GM12864 (cell line): ENCODE measurements at regions not wholly inside any gene's neighbourhood (a gene's known extent, or its start where the extent isn't known, plus 50 kb on each side); places are given as distances from the start of the nearest gene placed in this dataset.

Experiments used
- DNase-seq: peaks from one replicate; pipeline ENCODE4 v3.0.0-alpha.2; 2011; ENCODE audit warnings: low read depth
- H3K4me3 ChIP-seq: 2 replicates; pipeline ENCODE4 v1.5.1; 2011; ENCODE audit warnings: mild to moderate bottlenecking, low read depth, low read length, control low read depth
- CTCF ChIP-seq: IDR thresholded peaks from 2 replicates; pipeline ENCODE4 v1.5.1; 2011; ENCODE audit warnings: low read depth, mild to moderate bottlenecking, moderate library complexity, low read length, control low read depth, inconsistent platforms; ENCODE audit errors: missing control alignments

GRCh38 chr15:98452238-98452637 is 196.1 kb upstream of the IGF1R start:
- no peak for DNase-seq
- no peak overlapping the region for H3K4me3 ChIP-seq
- no peak for TF ChIP-seq CTCF

GRCh38 chr15:98455904-98456303 is 192.4 kb upstream of the IGF1R start:
- H3K4me3 ChIP-seq, result no peak overlapping the region
- no peak for TF ChIP-seq CTCF
- DNase-seq, result no peak

GRCh38 chr15:98476559-98476958 is 171.8 kb upstream of the IGF1R start:
- DNase-seq, result no peak
- TF ChIP-seq CTCF, result no peak
- H3K4me3 ChIP-seq, result no peak overlapping the region

- no peak for DNase-seq
- H3K4me3 ChIP-seq, result no peak overlapping the region
Measured at GRCh38 chr15:98480844-98481243, 167.5 kb upstream of the IGF1R start.

GRCh38 chr15:98483575-98484130 is 164.7 kb upstream of the IGF1R start:
- H3K4me3 ChIP-seq, result no peak overlapping the region
- TF ChIP-seq CTCF, result no peak
- DNase-seq, result no peak

More at GRCh38 chr15:98480844-98481243, 167.5 kb upstream of the IGF1R start:
- TF ChIP-seq CTCF, result no peak

GRCh38 chr15:98484914-98485313 is 163.4 kb upstream of the IGF1R start:
- no peak for TF ChIP-seq CTCF
- DNase-seq, result no peak
- H3K4me3 ChIP-seq, result no peak overlapping the region

- TF ChIP-seq CTCF, result no peak
- no peak for DNase-seq
- H3K4me3 ChIP-seq, result no peak overlapping the region
Measured at GRCh38 chr15:98485451-98485850, 162.9 kb upstream of the IGF1R start.
